ENCODE measurements at regions not wholly inside any gene's neighbourhood (a gene's known extent, or its start where the extent isn't known, plus 50 kb on each side); places are given as distances from the start of the nearest gene placed in this dataset.

DNA sequence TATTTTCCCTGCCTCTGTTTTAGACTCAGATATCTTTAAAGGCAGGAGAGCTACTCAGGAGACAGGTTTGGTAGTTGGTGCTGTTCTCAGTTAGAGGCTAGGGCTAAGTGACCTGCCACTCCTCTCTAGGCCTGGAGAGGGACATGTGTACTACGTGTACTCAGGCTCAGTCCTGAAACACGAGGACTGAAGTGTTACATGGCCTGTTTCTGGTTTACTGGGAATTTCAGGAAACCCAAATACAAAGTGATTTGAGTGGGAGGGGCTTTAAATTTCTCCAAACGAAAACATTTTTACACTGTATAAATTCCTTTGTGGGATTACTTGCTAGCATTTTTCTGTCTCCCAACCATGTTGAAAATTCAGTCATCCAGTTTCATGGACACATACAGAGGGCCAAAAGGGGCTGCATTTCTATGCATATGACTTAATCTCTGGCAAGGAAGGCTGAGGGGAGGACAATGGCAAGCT lies 343.3 kb downstream of the CYP26B1 start:
- Histone ChIP-seq H3K4me3 (ENCODE audit: low read depth, low read length) (no peak overlapping the region), H3K36me3 (ENCODE audit: control insufficient read depth, insufficient read depth, low read length) (no peaks in the 10 kb centered on the region), H3K27me3 (ENCODE audit: control insufficient read depth, insufficient read depth, low read length) (peaks cover 10% of the 10 kb centered on the region)
- TF ChIP-seq, protein P1, sequence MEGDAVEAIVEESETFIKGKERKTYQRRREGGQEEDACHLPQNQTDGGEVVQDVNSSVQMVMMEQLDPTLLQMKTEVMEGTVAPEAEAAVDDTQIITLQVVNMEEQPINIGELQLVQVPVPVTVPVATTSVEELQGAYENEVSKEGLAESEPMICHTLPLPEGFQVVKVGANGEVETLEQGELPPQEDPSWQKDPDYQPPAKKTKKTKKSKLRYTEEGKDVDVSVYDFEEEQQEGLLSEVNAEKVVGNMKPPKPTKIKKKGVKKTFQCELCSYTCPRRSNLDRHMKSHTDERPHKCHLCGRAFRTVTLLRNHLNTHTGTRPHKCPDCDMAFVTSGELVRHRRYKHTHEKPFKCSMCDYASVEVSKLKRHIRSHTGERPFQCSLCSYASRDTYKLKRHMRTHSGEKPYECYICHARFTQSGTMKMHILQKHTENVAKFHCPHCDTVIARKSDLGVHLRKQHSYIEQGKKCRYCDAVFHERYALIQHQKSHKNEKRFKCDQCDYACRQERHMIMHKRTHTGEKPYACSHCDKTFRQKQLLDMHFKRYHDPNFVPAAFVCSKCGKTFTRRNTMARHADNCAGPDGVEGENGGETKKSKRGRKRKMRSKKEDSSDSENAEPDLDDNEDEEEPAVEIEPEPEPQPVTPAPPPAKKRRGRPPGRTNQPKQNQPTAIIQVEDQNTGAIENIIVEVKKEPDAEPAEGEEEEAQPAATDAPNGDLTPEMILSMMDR (IDR thresholded peaks at IDR 0.05; ENCODE audit: insufficient read depth, low read length, poor library complexity, severe bottlenecking): no peak
- DNase-seq (ENCODE audit: low read depth): no peak

DNA sequence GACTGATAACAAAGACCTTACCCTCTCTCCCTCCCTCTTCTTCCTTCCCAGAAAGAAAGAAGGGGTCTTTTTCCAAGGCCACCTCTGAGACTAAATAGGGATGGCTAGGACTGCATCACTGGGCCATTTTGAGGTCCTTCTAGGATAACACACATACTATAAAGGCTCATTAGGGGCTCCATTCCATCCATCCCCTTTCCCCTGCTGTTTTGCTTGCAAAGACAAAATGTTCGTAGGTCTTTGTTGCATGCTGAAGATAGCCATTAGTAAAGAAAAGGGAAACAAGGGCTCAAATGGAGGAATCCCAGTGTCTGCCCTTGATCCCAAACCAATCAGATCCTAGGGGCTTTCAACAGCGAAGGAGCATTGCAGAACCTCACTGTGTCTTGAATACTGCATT lies 344.3 kb downstream of the CYP26B1 start:
- peaks cover 13% of the 10 kb centered on the region for H3K27me3 ChIP-seq (ENCODE audit: control insufficient read depth, insufficient read depth, low read length)
- no peaks in the 10 kb centered on the region for H3K36me3 ChIP-seq (ENCODE audit: control insufficient read depth, insufficient read depth, low read length)
- TF ChIP-seq, protein P1 (IDR thresholded peaks at IDR 0.05; ENCODE audit: insufficient read depth, low read length, poor library complexity, severe bottlenecking): no peak
- DNase-seq (ENCODE audit: low read depth): no peak
- H3K4me3 ChIP-seq (ENCODE audit: low read depth, low read length): no peak overlapping the region

DNA sequence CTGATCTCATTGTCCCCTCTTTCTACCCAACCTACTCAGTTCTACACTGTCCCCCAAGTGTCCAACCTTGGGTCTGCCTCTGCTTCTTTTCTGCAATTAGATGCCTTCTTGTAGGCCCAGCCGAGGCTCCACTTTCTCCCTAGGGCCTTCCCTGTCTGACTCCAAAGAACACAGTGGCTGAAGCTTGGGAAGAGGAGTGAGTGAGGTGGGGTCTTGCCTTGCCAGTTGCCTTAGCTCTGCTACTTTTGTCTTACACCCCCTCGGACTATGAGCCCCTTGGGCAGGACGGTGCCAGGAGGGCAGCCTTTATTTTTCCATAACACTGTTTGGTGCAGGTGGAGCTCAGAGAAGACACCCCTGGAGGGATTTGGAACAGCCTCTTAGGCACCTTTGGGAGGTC lies 345.1 kb downstream of the CYP26B1 start:
- TF ChIP-seq, protein P1 (IDR thresholded peaks at IDR 0.05; ENCODE audit: insufficient read depth, low read length, poor library complexity, severe bottlenecking): no peak
- Histone ChIP-seq H3K4me3 (ENCODE audit: low read depth, low read length) (no peak overlapping the region), H3K36me3 (ENCODE audit: control insufficient read depth, insufficient read depth, low read length) (no peaks in the 10 kb centered on the region), H3K27me3 (ENCODE audit: control insufficient read depth, insufficient read depth, low read length) (peaks cover 6% of the 10 kb centered on the region)
- DNase-seq (ENCODE audit: low read depth): no peak

DNA sequence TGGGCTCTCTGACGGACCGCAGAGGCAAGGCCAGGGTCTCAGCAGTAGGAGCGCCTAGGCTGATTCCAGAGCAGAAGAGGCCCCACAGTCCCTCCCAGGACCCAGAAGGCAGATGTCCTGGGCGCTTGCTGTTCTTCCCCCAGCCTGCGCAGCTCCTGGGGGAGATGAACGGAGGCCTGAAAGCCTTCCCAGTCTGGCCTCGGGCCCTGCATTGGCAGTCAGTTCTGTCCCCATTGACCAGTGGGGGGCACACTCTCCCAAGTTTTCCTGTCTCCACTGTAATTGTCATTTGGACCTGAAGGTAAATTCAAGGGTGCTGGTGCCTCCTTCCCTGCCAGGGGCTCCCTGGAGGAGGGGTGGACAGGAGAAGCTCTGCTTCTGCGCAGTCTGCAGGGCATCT lies 345.7 kb downstream of the CYP26B1 start:
- peaks cover 6% of the 10 kb centered on the region for H3K27me3 ChIP-seq (ENCODE audit: control insufficient read depth, insufficient read depth, low read length)
- no peak for DNase-seq (ENCODE audit: low read depth)
- no peaks in the 10 kb centered on the region for H3K36me3 ChIP-seq (ENCODE audit: control insufficient read depth, insufficient read depth, low read length)
- H3K4me3 ChIP-seq (ENCODE audit: low read depth, low read length): no peak overlapping the region
- TF ChIP-seq, protein P1 (IDR thresholded peaks at IDR 0.05; ENCODE audit: insufficient read depth, low read length, poor library complexity, severe bottlenecking): peak; percentile 41

DNA sequence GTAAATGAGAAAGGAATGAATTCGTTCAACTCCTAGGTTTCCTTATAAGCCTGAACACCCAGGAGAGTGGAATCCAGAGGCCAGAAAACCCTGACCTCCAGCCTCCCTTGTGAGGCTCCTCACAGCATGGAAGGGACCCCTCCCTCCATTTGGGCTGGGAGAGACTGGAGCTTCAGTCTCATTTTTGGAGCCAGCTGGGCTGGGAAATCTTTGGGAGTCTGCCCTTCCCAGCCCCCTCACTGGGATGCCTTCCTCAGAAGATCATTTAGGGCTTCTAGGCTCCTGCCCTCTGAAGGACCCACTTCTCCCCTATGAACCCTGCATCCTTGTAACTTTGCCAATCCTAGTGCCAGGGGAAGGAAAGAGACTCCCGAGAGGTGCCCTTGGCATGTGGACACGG lies 346.1 kb downstream of the CYP26B1 start:
- H3K36me3 ChIP-seq (ENCODE audit: control insufficient read depth, insufficient read depth, low read length): no peaks in the 10 kb centered on the region
- H3K27me3 ChIP-seq (ENCODE audit: control insufficient read depth, insufficient read depth, low read length): peaks cover 6% of the 10 kb centered on the region
- DNase-seq (ENCODE audit: low read depth): no peak
- TF ChIP-seq, protein P1 (IDR thresholded peaks at IDR 0.05; ENCODE audit: insufficient read depth, low read length, poor library complexity, severe bottlenecking): no peak
- H3K4me3 ChIP-seq (ENCODE audit: low read depth, low read length): no peak overlapping the region

DNA sequence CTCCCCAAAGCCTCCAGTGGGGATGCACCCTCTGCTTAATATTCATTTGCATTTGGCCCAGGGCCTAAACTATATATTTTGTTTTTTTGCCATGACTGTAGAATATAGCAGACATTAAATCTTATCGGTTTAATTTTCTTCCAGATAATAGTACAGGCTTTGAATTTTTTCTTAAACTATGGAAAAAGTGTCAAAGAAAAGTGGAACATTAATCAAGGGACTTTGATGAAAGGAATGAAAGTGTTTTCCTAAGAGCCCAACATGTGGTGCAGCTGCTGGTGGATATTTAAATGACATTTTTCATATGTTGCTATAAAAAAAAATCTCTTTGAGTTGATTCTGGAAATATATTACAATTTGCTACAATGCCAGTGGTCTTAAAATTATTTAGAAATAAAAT lies 346.8 kb downstream of the CYP26B1 start:
- TF ChIP-seq, protein P1 (IDR thresholded peaks at IDR 0.05; ENCODE audit: insufficient read depth, low read length, poor library complexity, severe bottlenecking): no peak
- Histone ChIP-seq H3K36me3 (ENCODE audit: control insufficient read depth, insufficient read depth, low read length) (no peaks in the 10 kb centered on the region), H3K27me3 (ENCODE audit: control insufficient read depth, insufficient read depth, low read length) (peaks cover 6% of the 10 kb centered on the region), H3K4me3 (ENCODE audit: low read depth, low read length) (no peak overlapping the region)
- no peak for DNase-seq (ENCODE audit: low read depth)
